Thymus (tissue), 11 donors: ENCODE measurements at regions not wholly inside any gene's neighbourhood (a gene's known extent, or its start where the extent isn't known, plus 50 kb on each side); places are given as distances from the start of the nearest gene placed in this dataset.

Experiments
- DNase-seq, 9 donors: peaks; one replicate each; pipeline ENCODE4 v3.0.0-alpha.2; 2013; ENCODE audit warnings: low spot score in 9 of 9, low read depth in 6 of 9, missing footprints in 1 of 9
- H3K27ac ChIP-seq, 2 donors: one replicate each; pipeline ENCODE4 v1.5.1; 2013; ENCODE audit warnings: control low read depth in 1 of 2, low read depth in 1 of 2, low read length in 1 of 2, mild to moderate bottlenecking in 1 of 2, moderate library complexity in 1 of 2
- H3K27me3 ChIP-seq, 2 donors: one replicate each; pipeline ENCODE4 v1.5.1; 2013; ENCODE audit warnings: low read length in 1 of 2; ENCODE audit not compliant: control insufficient read depth in 2 of 2, insufficient read depth in 1 of 2
- H3K36me3 ChIP-seq, 2 donors: one replicate each; pipeline ENCODE4 v1.5.1; 2013; ENCODE audit warnings: low read length in 1 of 2, mild to moderate bottlenecking in 1 of 2, moderate library complexity in 1 of 2; ENCODE audit not compliant: control insufficient read depth in 2 of 2, insufficient read depth in 2 of 2
- H3K4me1 ChIP-seq, 2 donors: one replicate each; pipeline ENCODE4 v1.5.1; 2013; ENCODE audit warnings: low read length in 2 of 2; ENCODE audit not compliant: control insufficient read depth in 2 of 2, insufficient read depth in 2 of 2
- H3K4me3 ChIP-seq, 2 donors: one replicate each; pipeline ENCODE4 v1.5.1; 2013; ENCODE audit warnings: low read length in 2 of 2, control low read depth in 1 of 2, mild to moderate bottlenecking in 1 of 2
- H3K9me3 ChIP-seq, 2 donors: one replicate each; pipeline ENCODE4 v1.5.1; 2013; ENCODE audit warnings: low read length in 1 of 2, mild to moderate bottlenecking in 1 of 2; ENCODE audit not compliant: control insufficient read depth in 2 of 2, insufficient read depth in 1 of 2
- WGBS: extraction: QIAGEN DNeasy Blood & Tissue Kit; methylation state at CpG from one replicate; pipeline ENCODE4 v1.1.7; 2013; 5-methylcytosine and 5-hydroxymethylcytosine counted together
- donor health status: healthy.

GRCh38 chr5:173712609-173713175 lies 96.2 kb upstream of the BOD1 start:
- H3K27me3 ChIP-seq, result no peaks in the 10 kb centered on the region
- no peak for DNase-seq
- no peak overlapping the region for H3K4me3 ChIP-seq
- H3K36me3 ChIP-seq, result no peaks in the 10 kb centered on the region
- 84% methylated on average over 10 of the region's 10 CpGs for WGBS
- H3K27ac ChIP-seq, result no peak overlapping the region
- peaks cover 0 to 5% of the 10 kb centered on the region in 2 donors for H3K4me1 ChIP-seq
- no peaks in the 10 kb centered on the region for H3K9me3 ChIP-seq

- 91% methylated on average over 12 of the region's 12 CpGs for WGBS
Observed at GRCh38 chr5:173714551-173715428, 98.3 kb upstream of the BOD1 start.

DNA sequence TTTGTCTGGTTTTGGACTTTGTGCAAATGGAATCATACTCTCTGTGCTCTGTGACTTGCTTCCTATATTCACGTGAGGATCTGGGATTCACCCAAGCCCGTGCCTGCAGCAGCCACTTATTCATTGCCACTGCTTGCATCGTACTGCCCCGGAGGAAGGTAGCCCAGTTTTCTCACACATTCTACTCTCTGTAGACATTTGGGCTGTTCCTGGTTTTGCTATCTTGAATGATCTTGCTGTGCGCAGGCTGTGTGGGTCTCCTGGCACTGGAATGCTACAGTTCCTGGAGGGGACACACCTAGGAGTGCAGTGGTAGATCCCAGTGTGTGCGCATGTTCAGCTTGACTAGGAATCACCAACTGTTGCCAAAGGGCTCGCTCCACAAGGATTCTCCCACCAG lies 99.2 kb upstream of the BOD1 start:
- 94% methylated on average over 7 of the region's 7 CpGs for WGBS
- DNase-seq, result no peak
- H3K27ac ChIP-seq, result no peak overlapping the region
- no peak overlapping the region for H3K4me3 ChIP-seq
- H3K27me3 ChIP-seq, result no peaks in the 10 kb centered on the region
- H3K4me1 ChIP-seq, result peaks cover 0 to 4% of the 10 kb centered on the region in 2 donors
- no peaks in the 10 kb centered on the region for H3K36me3 ChIP-seq
- H3K9me3 ChIP-seq, result no peaks in the 10 kb centered on the region

More at GRCh38 chr5:173714551-173715428, 98.3 kb upstream of the BOD1 start:
- Histone ChIP-seq H3K27me3 (no peaks in the 10 kb centered on the region), H3K4me1 (peaks cover 0 to 4% of the 10 kb centered on the region in 2 donors), H3K4me3 (no peak overlapping the region), H3K36me3 (no peaks in the 10 kb centered on the region), H3K27ac (no peak overlapping the region), H3K9me3 (no peaks in the 10 kb centered on the region)
- DNase-seq, result no peak

DNA sequence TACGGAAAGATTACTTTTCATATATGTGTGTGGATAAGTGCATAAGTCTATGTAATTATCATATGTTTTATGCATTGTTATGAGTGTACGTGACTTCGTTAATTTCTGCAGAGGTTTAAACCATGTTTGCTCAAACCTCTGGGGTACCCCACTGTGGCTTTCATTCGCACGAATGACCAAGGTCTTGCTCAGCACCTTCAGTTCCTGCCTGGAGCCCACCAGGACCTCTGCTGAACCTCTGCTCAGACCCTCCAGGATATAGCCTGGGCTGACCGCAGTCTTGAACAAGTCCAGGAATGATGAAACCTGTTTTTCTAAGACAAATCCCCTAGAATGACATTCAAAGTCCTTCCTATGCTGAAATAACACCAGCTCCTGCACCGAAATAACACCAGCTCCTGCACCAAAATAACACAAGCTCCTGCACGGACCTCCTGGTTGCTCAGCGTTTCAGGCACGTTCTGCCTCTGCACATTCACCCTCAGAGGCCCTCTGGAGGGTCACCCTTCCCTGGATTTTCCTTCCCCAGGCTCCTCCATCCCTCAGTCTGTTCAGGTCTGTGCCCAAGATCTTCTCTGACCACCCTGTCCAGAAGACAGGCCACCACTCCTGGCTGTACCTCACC lies 99.7 kb upstream of the BOD1 start:
- Histone ChIP-seq H3K36me3 (no peaks in the 10 kb centered on the region), H3K27me3 (no peaks in the 10 kb centered on the region), H3K4me3 (no peak overlapping the region), H3K9me3 (no peaks in the 10 kb centered on the region), H3K27ac (no peak overlapping the region), H3K4me1 (peaks cover 0 to 4% of the 10 kb centered on the region in 2 donors)
- DNase-seq, result no peak
- 94% methylated on average over 10 of the region's 10 CpGs for WGBS

DNA sequence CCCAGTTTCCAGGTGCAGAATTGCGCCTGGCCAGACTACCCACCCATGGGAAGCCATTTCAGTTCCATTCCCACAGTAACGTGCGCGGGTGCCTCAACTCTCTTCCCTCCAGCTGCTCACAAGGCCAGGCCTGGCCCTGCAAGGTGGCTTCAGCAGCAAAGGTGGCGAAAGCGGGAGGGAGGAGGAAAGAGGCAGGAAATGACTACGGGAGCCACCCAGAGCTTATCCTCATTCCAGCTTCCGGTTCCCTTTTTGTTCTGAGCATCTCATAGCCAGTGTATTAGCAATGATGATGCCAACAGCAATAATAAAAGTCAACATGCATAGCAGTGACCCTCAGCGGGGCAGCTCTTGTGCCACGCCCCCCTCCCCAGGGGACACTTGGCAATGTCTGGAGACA lies 101.5 kb upstream of the BOD1 start:
- Histone ChIP-seq H3K27me3 (no peaks in the 10 kb centered on the region), H3K27ac (no peak overlapping the region), H3K9me3 (no peaks in the 10 kb centered on the region), H3K36me3 (no peaks in the 10 kb centered on the region), H3K4me3 (no peak overlapping the region), H3K4me1 (peaks cover 0 to 2% of the 10 kb centered on the region in 2 donors)
- WGBS, result 70% methylated on average over 10 of the region's 10 CpGs
- no peak for DNase-seq

DNA sequence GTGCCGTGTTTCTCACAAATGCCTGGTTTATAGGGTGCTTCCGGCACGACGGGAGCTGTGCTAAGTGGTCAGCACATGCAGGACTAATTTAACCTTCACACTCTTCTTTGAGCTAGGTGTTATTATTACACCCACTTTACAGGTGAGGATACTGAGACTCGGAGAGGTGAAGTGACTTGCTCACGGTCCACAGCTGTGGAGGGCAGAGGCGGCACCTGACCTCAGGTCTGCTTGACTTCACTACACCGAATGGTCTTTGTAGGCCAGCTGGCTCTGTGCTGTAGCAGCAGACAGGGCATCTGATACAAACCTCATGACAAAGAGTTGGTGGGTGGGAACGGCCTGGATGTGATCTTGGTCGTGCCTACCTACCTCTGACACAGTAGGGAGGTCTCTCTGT lies 102.0 kb upstream of the BOD1 start:
- H3K4me1 ChIP-seq, result peaks cover 0 to 2% of the 10 kb centered on the region in 2 donors
- DNase-seq, result no peak
- H3K27ac ChIP-seq, result no peak overlapping the region
- H3K4me3 ChIP-seq, result no peak overlapping the region
- no peaks in the 10 kb centered on the region for H3K9me3 ChIP-seq
- H3K36me3 ChIP-seq, result no peaks in the 10 kb centered on the region
- WGBS, result 97% methylated on average over 10 of the region's 10 CpGs
- H3K27me3 ChIP-seq, result no peaks in the 10 kb centered on the region

DNA sequence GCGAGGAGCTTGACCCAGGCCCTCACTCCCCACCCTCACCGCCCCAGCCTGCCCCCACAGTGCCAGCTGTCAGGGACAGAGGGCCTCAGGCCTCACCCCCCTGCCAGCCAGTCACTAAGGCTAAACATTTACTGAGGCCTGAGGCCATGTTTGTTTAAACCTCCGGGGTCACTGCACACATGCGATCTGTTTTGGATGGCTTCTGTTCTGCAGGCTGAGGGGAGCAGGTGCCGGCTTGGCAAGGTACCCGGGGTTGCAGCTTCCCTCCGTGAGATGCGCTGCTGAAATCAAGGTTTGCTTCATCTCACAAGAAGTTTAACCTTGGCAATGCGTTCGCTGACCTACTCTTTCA lies 103.3 kb upstream of the BOD1 start:
- Histone ChIP-seq H3K4me1 (peaks cover 0 to 2% of the 10 kb centered on the region in 2 donors), H3K36me3 (no peaks in the 10 kb centered on the region), H3K4me3 (no peak overlapping the region), H3K9me3 (no peaks in the 10 kb centered on the region), H3K27ac (no peak overlapping the region), H3K27me3 (no peaks in the 10 kb centered on the region)
- WGBS, result 90% methylated on average over 10 of the region's 10 CpGs
- no peak for DNase-seq

GRCh38 chr5:173720286-173720952 lies 104.0 kb upstream of the BOD1 start:
- H3K4me3 ChIP-seq, result no peak overlapping the region
- H3K4me1 ChIP-seq, result peaks cover 0 to 2% of the 10 kb centered on the region in 2 donors
- 81% methylated on average over 8 of the region's 8 CpGs for WGBS
- no peaks in the 10 kb centered on the region for H3K36me3 ChIP-seq
- no peak for DNase-seq
- H3K27ac ChIP-seq, result no peak overlapping the region
- H3K9me3 ChIP-seq, result no peaks in the 10 kb centered on the region
- H3K27me3 ChIP-seq, result no peaks in the 10 kb centered on the region
